Endometrial microvascular endothelial cells (primary cell): ENCODE measurements at regions not wholly inside any gene's neighbourhood (a gene's known extent, or its start where the extent isn't known, plus 50 kb on each side); places are given as distances from the start of the nearest gene placed in this dataset.

Experiments used
- in situ Hi-C: cut with HindIII; loops from 2 replicates; pipeline ENCODE4 v1.10.0; 2017; ENCODE audit warnings: low sequenced_read_pairs, low pct_unique_long_range_greater_than_20kb; ENCODE audit errors: inconsistent ontology term

DNA sequence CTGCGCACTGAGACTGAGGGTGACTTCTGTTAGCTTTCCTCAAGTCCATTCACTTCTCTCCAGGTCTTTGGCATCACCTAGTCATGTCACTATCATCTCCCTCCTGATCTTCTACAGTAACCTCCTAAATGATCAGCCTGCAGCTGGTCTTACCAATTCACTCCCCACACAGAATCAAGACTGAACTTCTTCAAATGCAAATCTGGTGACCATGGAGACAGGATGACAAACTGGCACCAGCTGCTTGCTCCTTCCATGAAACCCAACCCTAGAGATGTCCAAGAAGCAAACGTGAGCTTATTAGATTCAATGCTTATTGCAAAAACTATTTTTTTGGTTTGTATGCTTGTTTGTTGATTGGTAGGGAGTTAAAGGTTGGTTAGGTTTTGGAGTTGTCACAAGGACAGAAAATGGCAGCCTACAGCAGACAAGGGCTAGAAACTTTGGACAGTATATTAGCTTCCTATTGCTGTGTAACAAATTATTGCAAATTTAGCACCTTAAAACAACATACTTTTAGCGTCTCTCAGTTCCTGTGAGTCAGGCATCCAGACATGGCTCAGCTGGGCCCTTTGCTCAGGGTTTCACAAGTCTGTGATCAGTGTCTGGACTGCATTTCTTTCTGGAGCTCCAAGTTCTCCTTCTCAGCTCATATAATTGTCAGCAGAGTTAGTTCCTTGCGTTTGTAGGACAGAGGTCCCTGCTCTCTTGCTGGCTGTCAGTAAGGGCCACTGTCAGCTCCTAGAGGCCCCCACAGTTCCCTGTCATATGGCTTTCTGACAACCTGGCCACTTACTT is 53.3 kb upstream of the GJA8 start:
- in situ Hi-C loops = no loop called here

DNA sequence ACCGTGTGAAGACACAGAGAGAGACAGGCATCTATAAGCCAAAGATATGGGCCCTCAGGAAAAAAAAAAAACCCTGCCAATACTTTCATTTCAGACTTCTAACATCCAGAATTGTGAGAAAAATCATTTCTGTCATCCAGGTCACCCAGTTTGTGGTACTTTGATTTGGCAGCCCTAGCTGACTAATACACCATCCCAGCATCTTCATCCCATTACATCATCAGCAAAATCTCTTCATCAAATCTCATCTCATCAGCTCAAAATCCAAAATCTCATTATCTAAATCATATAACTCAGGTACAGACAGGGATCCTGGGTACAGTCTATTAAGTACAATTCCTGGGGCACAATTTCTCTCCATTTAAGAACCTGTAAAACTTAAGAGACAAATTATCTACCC is 51.9 kb upstream of the GJA8 start:
- in situ Hi-C loops = no loop called here

DNA sequence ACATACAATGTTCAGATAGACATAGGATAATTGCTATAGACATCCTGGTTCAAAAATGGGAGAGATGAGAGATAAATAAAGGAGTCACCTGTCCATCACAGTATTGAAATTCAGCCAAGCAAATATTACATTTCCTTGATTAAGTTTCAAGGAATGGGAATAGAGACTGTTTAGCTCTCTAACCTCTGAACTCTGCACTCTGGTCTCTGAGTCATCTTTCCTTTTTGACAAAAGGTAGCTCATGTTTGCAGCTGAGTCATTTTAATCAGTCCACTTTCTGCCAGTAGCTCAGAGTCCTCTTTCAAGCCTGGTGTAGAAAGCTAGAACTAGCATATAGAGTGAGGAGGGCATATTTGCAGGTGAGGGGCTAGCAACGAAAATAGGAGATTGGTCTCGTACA is 51.4 kb upstream of the GJA8 start:
- in situ Hi-C loops = no loop called here

DNA sequence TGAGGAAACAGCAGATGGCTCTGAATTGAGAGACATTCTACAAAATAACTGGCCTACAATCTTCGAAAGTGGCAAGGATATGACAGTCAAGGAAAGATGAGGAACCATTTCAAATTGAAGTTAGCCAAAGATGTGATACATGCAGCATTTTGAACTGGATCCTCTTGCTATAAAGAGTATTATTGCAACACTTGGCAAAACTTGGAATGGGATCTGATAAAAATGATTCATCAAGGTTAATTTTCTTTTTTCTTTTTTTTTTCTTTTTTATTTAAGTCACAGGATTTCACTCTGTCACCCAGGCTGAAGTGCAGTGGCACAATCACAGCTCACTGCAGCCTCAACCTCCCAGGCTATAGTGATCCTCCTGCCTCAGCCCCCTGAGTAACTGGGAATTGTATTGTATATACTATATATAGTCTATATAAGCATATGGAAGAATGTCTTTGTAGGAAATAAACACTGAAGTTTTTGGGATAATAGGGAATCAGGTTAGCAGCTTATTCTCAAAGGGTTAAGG is 49.8 kb upstream of the GJA8 start:
- in situ Hi-C loops = no loop called here
